ENCODE measurements at regions not wholly inside any gene's neighbourhood (a gene's known extent, or its start where the extent isn't known, plus 50 kb on each side); places are given as distances from the start of the nearest gene placed in this dataset.

- peaks cover 17% of the 10 kb centered on the region for H3K4me1 Mint-ChIP-seq
- DNase-seq: no peak
- peak overlapping the region; percentile 68 for H3K27ac Mint-ChIP-seq
- peaks cover 18% of the 10 kb centered on the region for H3K27me3 Mint-ChIP-seq (ENCODE audit: low read depth, poor library complexity)
- no peaks in the 10 kb centered on the region for H3K36me3 Mint-ChIP-seq (ENCODE audit: low read depth)
- no peaks in the 10 kb centered on the region for H3K9me3 Mint-ChIP-seq
- no peak for TF ChIP-seq CTCF (IDR thresholded peaks at IDR 0.05)
- H3K4me3 Mint-ChIP-seq: no peak overlapping the region
These were observed 60.3 kb downstream of the RTP5 start for GRCh38 chr2:241929551-241930490.

GRCh38 chr2:241931084-241931975 is 61.8 kb downstream of the RTP5 start:
- no peak overlapping the region for H3K4me3 Mint-ChIP-seq
- no peak for TF ChIP-seq CTCF (IDR thresholded peaks at IDR 0.05)
- no peak overlapping the region for H3K27ac Mint-ChIP-seq
- H3K9me3 Mint-ChIP-seq: peaks cover 14% of the 10 kb centered on the region
- DNase-seq: no peak
- peaks cover 8% of the 10 kb centered on the region for H3K36me3 Mint-ChIP-seq (ENCODE audit: low read depth)
- peaks cover 17% of the 10 kb centered on the region for H3K4me1 Mint-ChIP-seq
- H3K27me3 Mint-ChIP-seq (ENCODE audit: low read depth, poor library complexity): peaks cover 16% of the 10 kb centered on the region

GRCh38 chr2:241931976-241932898 is 62.7 kb downstream of the RTP5 start:
- H3K4me1 Mint-ChIP-seq: peaks cover 12% of the 10 kb centered on the region
- H3K4me3 Mint-ChIP-seq: no peak overlapping the region
- no peak overlapping the region for H3K27ac Mint-ChIP-seq
- peaks cover 8% of the 10 kb centered on the region for H3K36me3 Mint-ChIP-seq (ENCODE audit: low read depth)
- H3K27me3 Mint-ChIP-seq (ENCODE audit: low read depth, poor library complexity): peaks cover 10% of the 10 kb centered on the region
- DNase-seq: no peak
- H3K9me3 Mint-ChIP-seq: peaks cover 14% of the 10 kb centered on the region
- no peak for TF ChIP-seq CTCF (IDR thresholded peaks at IDR 0.05)

- Mint-ChIP-seq H3K27ac (no peak overlapping the region), H3K27me3 (ENCODE audit: low read depth, poor library complexity) (peaks cover 8% of the 10 kb centered on the region), H3K4me1 (peaks cover 10% of the 10 kb centered on the region), H3K36me3 (ENCODE audit: low read depth) (peaks cover 8% of the 10 kb centered on the region), H3K4me3 (no peak overlapping the region), H3K9me3 (peaks cover 14% of the 10 kb centered on the region)
- no peak for DNase-seq
- TF ChIP-seq CTCF (IDR thresholded peaks at IDR 0.05): no peak
These were observed 63.3 kb downstream of the RTP5 start for GRCh38 chr2:241932899-241933178.

GRCh38 chr2:241933179-241933911 is 63.8 kb downstream of the RTP5 start:
- no peak overlapping the region for H3K4me3 Mint-ChIP-seq

More at GRCh38 chr2:241933179-241933911, 63.8 kb downstream of the RTP5 start:
- no peak overlapping the region for H3K27ac Mint-ChIP-seq
- no peak for TF ChIP-seq CTCF (IDR thresholded peaks at IDR 0.05)
- peaks cover 8% of the 10 kb centered on the region for H3K27me3 Mint-ChIP-seq (ENCODE audit: low read depth, poor library complexity)
- H3K36me3 Mint-ChIP-seq (ENCODE audit: low read depth): peaks cover 8% of the 10 kb centered on the region
- H3K4me1 Mint-ChIP-seq: peaks cover 10% of the 10 kb centered on the region
- H3K9me3 Mint-ChIP-seq: peaks cover 14% of the 10 kb centered on the region
- no peak for DNase-seq

Data from nephron progenitor cell (in vitro differentiated cells).